Brain microvascular endothelial cell (primary cell): ENCODE measurements at regions not wholly inside any gene's neighbourhood (a gene's known extent, or its start where the extent isn't known, plus 50 kb on each side); places are given as distances from the start of the nearest gene placed in this dataset.
A peak's percentile ranks its signal among the peaks of the same experiment; 100 is the strongest.

Experiments used
- DNase-seq: peaks from one replicate; pipeline ENCODE4 v3.0.0-alpha.2; 2020
- H3K27ac ChIP-seq: fragments of 250-450 bp; sonication (Bioruptor Pico); 2 replicates; pipeline ENCODE4 v1.5.1; 2020; ENCODE audit warnings: mild to moderate bottlenecking, moderate library complexity
- H3K27me3 ChIP-seq: fragments of 250-450 bp; sonication (Bioruptor Pico); replicated peaks from 2 replicates; pipeline ENCODE4 v1.5.1; 2020; ENCODE audit warnings: mild to moderate bottlenecking
- H3K36me3 ChIP-seq: fragments of 250-450 bp; sonication (Bioruptor Pico); replicated peaks from 2 replicates; pipeline ENCODE4 v1.5.1; 2020; ENCODE audit warnings: mild to moderate bottlenecking
- H3K4me3 ChIP-seq: 2 replicates; pipeline ENCODE4 v1.5.1; 2011; ENCODE audit warnings: low read depth, mild to moderate bottlenecking, control low read depth, low read length, moderate library complexity
- in situ Hi-C: cut with HindIII; loops from 2 replicates; pipeline ENCODE4 v1.10.0; 2017; ENCODE audit warnings: low sequenced_read_pairs, low pct_ligation_motif_present
- TF ChIP-seq, protein P1 (sequence below): IDR thresholded peaks from 2 replicates; pipeline ENCODE4 v1.5.1; 2011; ENCODE audit warnings: low read depth, mild to moderate bottlenecking, moderate library complexity, low read length, control low read depth, inconsistent platforms; ENCODE audit errors: missing control alignments

DNA sequence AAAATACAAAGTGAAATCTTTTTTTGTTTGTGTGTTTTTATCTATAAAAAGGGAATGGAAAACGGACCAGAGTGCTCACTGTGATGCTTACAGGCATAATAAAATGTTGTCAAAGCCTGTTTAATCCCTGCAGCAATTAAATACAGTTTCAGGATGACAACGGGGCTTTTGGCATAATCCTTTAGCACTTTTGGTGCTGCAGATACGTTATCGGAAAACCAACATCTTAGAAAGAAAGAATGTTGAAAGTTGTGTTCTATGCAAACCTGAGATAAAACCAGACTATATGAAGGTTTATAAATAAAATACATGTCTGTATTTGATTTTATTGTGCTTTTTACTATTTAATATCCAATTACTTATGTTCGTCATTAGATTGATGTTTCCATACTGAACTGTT lies 307.4 kb upstream of the DAB2 start:
- H3K27ac ChIP-seq, result no peak overlapping the region
- DNase-seq, result no peak
- TF ChIP-seq, protein P1, sequence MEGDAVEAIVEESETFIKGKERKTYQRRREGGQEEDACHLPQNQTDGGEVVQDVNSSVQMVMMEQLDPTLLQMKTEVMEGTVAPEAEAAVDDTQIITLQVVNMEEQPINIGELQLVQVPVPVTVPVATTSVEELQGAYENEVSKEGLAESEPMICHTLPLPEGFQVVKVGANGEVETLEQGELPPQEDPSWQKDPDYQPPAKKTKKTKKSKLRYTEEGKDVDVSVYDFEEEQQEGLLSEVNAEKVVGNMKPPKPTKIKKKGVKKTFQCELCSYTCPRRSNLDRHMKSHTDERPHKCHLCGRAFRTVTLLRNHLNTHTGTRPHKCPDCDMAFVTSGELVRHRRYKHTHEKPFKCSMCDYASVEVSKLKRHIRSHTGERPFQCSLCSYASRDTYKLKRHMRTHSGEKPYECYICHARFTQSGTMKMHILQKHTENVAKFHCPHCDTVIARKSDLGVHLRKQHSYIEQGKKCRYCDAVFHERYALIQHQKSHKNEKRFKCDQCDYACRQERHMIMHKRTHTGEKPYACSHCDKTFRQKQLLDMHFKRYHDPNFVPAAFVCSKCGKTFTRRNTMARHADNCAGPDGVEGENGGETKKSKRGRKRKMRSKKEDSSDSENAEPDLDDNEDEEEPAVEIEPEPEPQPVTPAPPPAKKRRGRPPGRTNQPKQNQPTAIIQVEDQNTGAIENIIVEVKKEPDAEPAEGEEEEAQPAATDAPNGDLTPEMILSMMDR, result no peak
- no peaks in the 10 kb centered on the region for H3K27me3 ChIP-seq
- no peak overlapping the region for H3K4me3 ChIP-seq
- in situ Hi-C loops, result no loop called here
- no peaks in the 10 kb centered on the region for H3K36me3 ChIP-seq

DNA sequence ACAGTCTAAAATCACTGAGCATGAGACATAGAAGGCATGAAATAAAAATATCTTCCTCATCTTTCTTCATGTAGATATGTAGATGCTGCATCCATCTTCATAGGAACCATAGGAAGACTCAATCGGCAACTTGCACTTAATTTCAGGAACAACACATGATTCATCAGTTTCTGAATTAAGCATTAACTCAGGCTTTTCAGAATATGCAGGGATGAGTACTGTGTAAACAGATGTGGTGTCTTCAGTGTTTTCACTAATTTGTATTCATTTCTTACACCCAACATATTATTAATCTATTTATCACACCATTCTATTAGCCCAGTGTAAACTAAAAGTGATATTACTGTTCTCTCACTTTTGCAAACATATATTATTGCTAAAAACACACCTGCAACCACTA lies 305.9 kb upstream of the DAB2 start:
- no peak for DNase-seq
- Histone ChIP-seq H3K27me3 (no peaks in the 10 kb centered on the region), H3K4me3 (no peak overlapping the region), H3K36me3 (no peaks in the 10 kb centered on the region), H3K27ac (no peak overlapping the region)
- in situ Hi-C loops, result no loop called here
- TF ChIP-seq, protein P1, result no peak

DNA sequence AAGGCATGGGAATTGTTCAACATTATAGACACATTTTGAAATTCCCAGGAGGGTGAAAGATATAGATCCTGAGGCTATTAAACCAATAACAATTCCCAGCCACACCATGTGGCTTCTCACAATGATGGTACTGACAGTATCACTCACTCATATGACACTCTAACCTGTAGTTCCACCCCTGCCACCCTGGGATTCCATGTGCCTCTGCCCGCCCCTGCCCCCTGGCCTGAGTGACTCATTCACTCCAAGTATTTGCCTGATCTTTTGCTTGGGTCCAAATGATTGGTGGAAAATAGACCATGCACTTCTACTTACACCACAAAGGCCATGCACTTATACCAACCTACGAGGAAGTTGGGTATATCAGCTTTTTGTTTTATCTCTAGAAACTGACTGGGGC lies 305.2 kb upstream of the DAB2 start:
- H3K36me3 ChIP-seq, result no peaks in the 10 kb centered on the region
- in situ Hi-C loops, result no loop called here
- TF ChIP-seq, protein P1, result no peak
- H3K27me3 ChIP-seq, result no peaks in the 10 kb centered on the region
- H3K27ac ChIP-seq, result no peak overlapping the region
- H3K4me3 ChIP-seq, result no peak overlapping the region
- DNase-seq, result no peak

- no peaks in the 10 kb centered on the region for H3K36me3 ChIP-seq
Observed at GRCh38 chr5:39726467-39726866, 301.7 kb upstream of the DAB2 start.

DNA sequence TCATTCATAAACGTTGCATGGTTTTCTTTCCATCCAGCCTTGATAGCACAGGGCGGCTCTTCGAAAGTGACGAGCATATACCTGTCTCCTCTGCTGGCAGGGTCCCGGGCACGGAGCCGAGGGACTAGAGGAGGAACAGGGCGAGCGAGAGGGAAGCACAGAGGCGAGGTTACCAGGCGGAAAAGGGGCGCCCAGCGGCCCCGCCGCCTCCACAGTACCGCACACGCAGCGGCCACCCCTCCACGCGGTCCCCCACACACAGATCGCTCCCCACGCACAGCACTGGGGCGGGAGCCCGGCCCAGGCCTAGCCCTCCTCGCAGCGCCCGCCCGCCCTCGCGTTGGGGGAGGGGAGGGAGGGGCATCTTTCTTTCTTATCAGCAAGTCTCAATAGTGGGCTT lies 296.6 kb upstream of the DAB2 start:
- in situ Hi-C loops, result no loop called here

More at GRCh38 chr5:39726467-39726866, 301.7 kb upstream of the DAB2 start:
- no peak for DNase-seq
- Histone ChIP-seq H3K4me3 (no peak overlapping the region), H3K27me3 (no peaks in the 10 kb centered on the region), H3K27ac (no peak overlapping the region)
- TF ChIP-seq, protein P1, result no peak
- in situ Hi-C loops, result no loop called here

GRCh38 chr5:39720136-39720535 lies 295.4 kb upstream of the DAB2 start:
- Histone ChIP-seq H3K4me3 (no peak overlapping the region), H3K27me3 (no peaks in the 10 kb centered on the region), H3K27ac (no peak overlapping the region), H3K36me3 (no peaks in the 10 kb centered on the region)
- TF ChIP-seq, protein P1, result no peak
- DNase-seq, result peak; percentile 18
- in situ Hi-C loops, result no loop called here

More for the DNA sequence above, 296.6 kb upstream of the DAB2 start:
- no peak overlapping the region for H3K27ac ChIP-seq
- no peak for DNase-seq
- TF ChIP-seq, protein P1, result no peak
- H3K36me3 ChIP-seq, result no peaks in the 10 kb centered on the region
- H3K27me3 ChIP-seq, result no peaks in the 10 kb centered on the region
- H3K4me3 ChIP-seq, result no peak overlapping the region
